H7 (cell line): ENCODE measurements at regions not wholly inside any gene's neighbourhood (a gene's known extent, or its start where the extent isn't known, plus 50 kb on each side); places are given as distances from the start of the nearest gene placed in this dataset.

Experiments
- DNase-seq: peaks from one replicate; pipeline ENCODE4 v3.0.0; 2012
- H3K27me3 ChIP-seq: 2 replicates; pipeline ENCODE4 v1.6.0; 2011; ENCODE audit warnings: mild to moderate bottlenecking, low read length; ENCODE audit not compliant: control insufficient read depth, insufficient read depth
- H3K36me3 ChIP-seq: replicated peaks from 2 replicates; pipeline ENCODE4 v1.5.1; 2011; ENCODE audit warnings: low read length; ENCODE audit not compliant: control insufficient read depth, insufficient read depth
- H3K4me3 ChIP-seq: 2 replicates; pipeline ENCODE4 v1.5.1; 2011; ENCODE audit warnings: low read depth, mild to moderate bottlenecking, control low read depth, low read length, moderate library complexity; ENCODE audit not compliant: insufficient read depth

GRCh38 chr15:80308002-80308401 lies 56.0 kb upstream of the CTXND1 start:
- no peak overlapping the region for H3K4me3 ChIP-seq
- no peak for DNase-seq
- H3K27me3 ChIP-seq = no peaks in the 10 kb centered on the region
- no peaks in the 10 kb centered on the region for H3K36me3 ChIP-seq

- no peaks in the 10 kb centered on the region for H3K27me3 ChIP-seq
- no peak overlapping the region for H3K4me3 ChIP-seq
- peak; percentile 70 for DNase-seq
- H3K36me3 ChIP-seq = no peaks in the 10 kb centered on the region
Observed at GRCh38 chr15:80309769-80310384, 57.9 kb upstream of the CTXND1 start.

GRCh38 chr15:80310776-80311175 lies 58.8 kb upstream of the CTXND1 start:
- H3K27me3 ChIP-seq = no peaks in the 10 kb centered on the region
- no peak overlapping the region for H3K4me3 ChIP-seq
- no peak for DNase-seq
- no peaks in the 10 kb centered on the region for H3K36me3 ChIP-seq

- DNase-seq = no peak
- no peak overlapping the region for H3K4me3 ChIP-seq
- no peaks in the 10 kb centered on the region for H3K36me3 ChIP-seq
- no peaks in the 10 kb centered on the region for H3K27me3 ChIP-seq
Observed at GRCh38 chr15:80315289-80315987, 63.4 kb upstream of the CTXND1 start.

GRCh38 chr15:80317389-80318182 lies 65.6 kb upstream of the CTXND1 start:
- Histone ChIP-seq H3K4me3 (no peak overlapping the region), H3K36me3 (no peaks in the 10 kb centered on the region), H3K27me3 (no peaks in the 10 kb centered on the region)
- DNase-seq = no peak

- H3K27me3 ChIP-seq = no peaks in the 10 kb centered on the region
- DNase-seq = no peak
- H3K36me3 ChIP-seq = no peaks in the 10 kb centered on the region
- H3K4me3 ChIP-seq = no peak overlapping the region
Observed at GRCh38 chr15:80321853-80322252, 69.8 kb upstream of the CTXND1 start.

GRCh38 chr15:80323285-80323684 lies 71.3 kb upstream of the CTXND1 start:
- H3K4me3 ChIP-seq = no peak overlapping the region
- no peak for DNase-seq
- H3K36me3 ChIP-seq = no peaks in the 10 kb centered on the region
- no peaks in the 10 kb centered on the region for H3K27me3 ChIP-seq

- no peaks in the 10 kb centered on the region for H3K27me3 ChIP-seq
- no peak overlapping the region for H3K4me3 ChIP-seq
- DNase-seq = no peak
- no peaks in the 10 kb centered on the region for H3K36me3 ChIP-seq
Observed at GRCh38 chr15:80324545-80325080, 72.6 kb upstream of the CTXND1 start.

- no peak overlapping the region for H3K4me3 ChIP-seq
- no peaks in the 10 kb centered on the region for H3K36me3 ChIP-seq
- DNase-seq = no peak
- no peaks in the 10 kb centered on the region for H3K27me3 ChIP-seq
Observed at GRCh38 chr15:80325206-80325605, 73.2 kb upstream of the CTXND1 start.

- Histone ChIP-seq H3K27me3 (no peaks in the 10 kb centered on the region), H3K36me3 (no peaks in the 10 kb centered on the region), H3K4me3 (no peak overlapping the region)
- no peak for DNase-seq
Observed at GRCh38 chr15:80326270-80326669, 74.3 kb upstream of the CTXND1 start.

GRCh38 chr15:80328496-80328895 lies 75.7 kb upstream of the ARNT2 start:
- no peaks in the 10 kb centered on the region for H3K27me3 ChIP-seq

GRCh38 chr15:80331886-80332406 lies 72.2 kb upstream of the ARNT2 start:
- DNase-seq = no peak
- no peaks in the 10 kb centered on the region for H3K27me3 ChIP-seq

More at GRCh38 chr15:80328496-80328895, 75.7 kb upstream of the ARNT2 start:
- Histone ChIP-seq H3K36me3 (no peaks in the 10 kb centered on the region), H3K4me3 (no peak overlapping the region)
- no peak for DNase-seq

GRCh38 chr15:80333261-80333660 lies 70.9 kb upstream of the ARNT2 start:
- DNase-seq = no peak
- Histone ChIP-seq H3K36me3 (no peaks in the 10 kb centered on the region), H3K4me3 (no peak overlapping the region), H3K27me3 (no peaks in the 10 kb centered on the region)

More at GRCh38 chr15:80331886-80332406, 72.2 kb upstream of the ARNT2 start:
- no peak overlapping the region for H3K4me3 ChIP-seq
- no peaks in the 10 kb centered on the region for H3K36me3 ChIP-seq

- H3K36me3 ChIP-seq = no peaks in the 10 kb centered on the region
- DNase-seq = no peak
- H3K27me3 ChIP-seq = no peaks in the 10 kb centered on the region
Observed at GRCh38 chr15:80334521-80334920, 69.7 kb upstream of the ARNT2 start.

More at GRCh38 chr15:80334521-80334920, 69.7 kb upstream of the ARNT2 start:
- no peak overlapping the region for H3K4me3 ChIP-seq
